Neural crest cell (in vitro differentiated cells): ENCODE measurements at regions not wholly inside any gene's neighbourhood (a gene's known extent, or its start where the extent isn't known, plus 50 kb on each side); places are given as distances from the start of the nearest gene placed in this dataset.

ENCODE experiments used
- DNase-seq: peaks from one replicate; pipeline ENCODE4 v3.0.0; 2021; ENCODE audit warnings: low read depth, mixed read lengths, low spot score
- H3K27ac Mint-ChIP-seq: one replicate; pipeline ENCODE4 v1.8.0; 2021; ENCODE audit warnings: mild to moderate bottlenecking, mixed read lengths; ENCODE audit not compliant: unreplicated experiment
- H3K27me3 Mint-ChIP-seq: 2 replicates; pipeline ENCODE4 v1.8.0; 2021; ENCODE audit warnings: low read depth, mild to moderate bottlenecking, mixed read lengths
- H3K36me3 Mint-ChIP-seq: 2 replicates; pipeline ENCODE4 v1.8.0; 2021; ENCODE audit warnings: low read depth, mild to moderate bottlenecking, mixed read lengths
- H3K4me1 Mint-ChIP-seq: 2 replicates; pipeline ENCODE4 v1.8.0; 2021; ENCODE audit warnings: mixed read lengths
- H3K4me3 Mint-ChIP-seq: one replicate; pipeline ENCODE4 v1.8.0; 2021; ENCODE audit warnings: mild to moderate bottlenecking, mixed read lengths
- H3K9me3 Mint-ChIP-seq: 2 replicates; pipeline ENCODE4 v1.8.0; 2021; ENCODE audit warnings: mixed read lengths
- CTCF ChIP-seq: fragments of 200-600 bp; sonication (generic); conservative IDR thresholded peaks from 2 replicates; pipeline ENCODE4 v1.5.0; 2021; ENCODE audit warnings: antibody characterized with exemption, mild to moderate bottlenecking

DNA sequence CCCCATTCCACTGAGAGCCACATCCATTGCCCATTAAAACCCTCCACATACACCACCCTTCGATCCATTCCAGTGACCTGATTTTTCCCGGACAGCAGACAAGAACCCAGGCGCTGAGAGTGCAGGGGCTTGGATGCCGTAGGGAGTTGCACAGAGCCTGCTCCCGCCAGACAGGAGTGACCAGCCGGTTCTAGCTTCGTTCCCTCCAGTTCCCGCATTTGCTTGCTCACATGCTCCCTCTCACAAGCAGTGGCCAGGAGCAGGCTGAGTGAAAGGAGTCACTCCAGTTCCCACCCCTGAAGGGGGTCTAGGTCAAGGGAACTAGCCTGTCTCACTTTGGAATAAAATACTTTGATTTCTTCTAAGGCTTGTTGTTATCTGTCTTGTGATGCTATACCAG, 119.5 kb downstream of the SKIDA1 start:
- H3K4me3 Mint-ChIP-seq = no peak overlapping the region
- no peak for DNase-seq
- TF ChIP-seq CTCF = no peak
- no peak overlapping the region for H3K27ac Mint-ChIP-seq
- peaks cover 4% of the 10 kb centered on the region for H3K36me3 Mint-ChIP-seq
- peaks cover 6% of the 10 kb centered on the region for H3K9me3 Mint-ChIP-seq
- H3K4me1 Mint-ChIP-seq = peaks cover 9% of the 10 kb centered on the region
- H3K27me3 Mint-ChIP-seq = no peaks in the 10 kb centered on the region

DNA sequence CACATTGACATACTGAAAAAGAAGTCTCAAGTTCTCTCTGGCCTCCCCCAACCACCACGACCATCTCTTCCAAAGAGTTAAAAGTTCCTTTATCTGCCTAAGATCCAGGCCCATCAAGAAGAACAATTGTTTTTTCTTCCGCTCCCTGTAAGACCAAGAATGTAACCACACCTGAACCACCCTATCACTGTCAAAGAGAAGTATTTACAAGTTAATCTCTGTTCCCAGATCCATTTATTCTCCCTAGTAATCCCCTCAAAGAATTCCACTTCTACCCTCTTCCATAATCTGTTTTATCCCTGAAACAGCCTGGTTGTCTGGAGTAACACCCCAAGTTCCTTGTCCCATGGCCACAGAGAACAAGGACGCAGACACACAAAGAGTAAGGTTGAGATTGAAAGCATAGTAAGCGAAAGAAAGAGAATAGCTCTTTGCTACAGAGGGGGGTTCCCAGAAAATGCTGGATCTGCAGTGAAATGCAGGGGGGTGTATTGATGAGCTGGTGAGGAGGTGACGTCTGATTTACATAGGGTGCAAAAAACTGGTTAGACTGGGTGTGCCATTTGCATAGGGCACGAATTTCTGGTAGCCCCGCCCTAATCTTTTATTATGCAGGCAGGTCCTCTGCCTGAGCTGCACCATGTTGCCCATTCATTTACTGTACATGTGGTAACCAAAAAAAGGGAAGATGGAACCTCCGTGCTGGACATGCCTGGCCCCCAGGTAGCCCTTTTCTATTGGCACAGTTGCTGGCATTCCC, 122.0 kb downstream of the SKIDA1 start:
- H3K27me3 Mint-ChIP-seq = no peaks in the 10 kb centered on the region
- peaks cover 6% of the 10 kb centered on the region for H3K9me3 Mint-ChIP-seq
- peaks cover 23% of the 10 kb centered on the region for H3K4me1 Mint-ChIP-seq

DNA sequence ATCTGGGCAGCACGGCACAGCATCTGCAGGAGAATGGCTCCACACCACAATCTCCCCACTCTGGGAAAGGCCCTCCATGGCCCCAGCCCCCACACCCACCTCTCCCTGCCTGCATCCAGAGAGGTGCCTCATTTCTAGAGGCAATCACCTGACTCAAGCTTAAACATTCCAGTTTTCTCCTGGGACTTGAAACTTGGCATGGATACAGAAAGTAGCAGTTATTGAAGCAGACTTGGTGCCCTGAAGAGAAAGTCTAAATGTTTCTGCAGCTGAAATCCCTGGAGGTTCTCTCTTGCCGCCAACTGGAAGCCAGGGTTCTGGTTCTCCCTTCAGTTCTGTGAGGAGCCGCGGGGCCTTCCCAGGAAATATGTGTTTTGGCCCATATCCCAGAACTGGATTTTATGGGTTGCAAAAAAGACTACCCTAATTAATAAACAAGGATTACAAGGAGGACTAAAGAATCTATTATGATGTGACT, 122.8 kb downstream of the SKIDA1 start:
- Mint-ChIP-seq H3K4me1 (peaks cover 19% of the 10 kb centered on the region), H3K27me3 (no peaks in the 10 kb centered on the region), H3K27ac (no peak overlapping the region), H3K4me3 (no peak overlapping the region), H3K36me3 (peaks cover 4% of the 10 kb centered on the region), H3K9me3 (peaks cover 6% of the 10 kb centered on the region)
- no peak for TF ChIP-seq CTCF
- DNase-seq = no peak

More for the DNA sequence above, 122.0 kb downstream of the SKIDA1 start:
- no peak overlapping the region for H3K4me3 Mint-ChIP-seq
- no peak for DNase-seq
- H3K27ac Mint-ChIP-seq = no peak overlapping the region
- peaks cover 4% of the 10 kb centered on the region for H3K36me3 Mint-ChIP-seq
- no peak for TF ChIP-seq CTCF

- no peak for DNase-seq
- Mint-ChIP-seq H3K27me3 (no peaks in the 10 kb centered on the region), H3K4me3 (no peak overlapping the region), H3K27ac (no peak overlapping the region), H3K9me3 (peaks cover 3% of the 10 kb centered on the region), H3K4me1 (peaks cover 16% of the 10 kb centered on the region), H3K36me3 (peaks cover 3% of the 10 kb centered on the region)
- no peak for TF ChIP-seq CTCF
Measured at GRCh38 chr10:21401196-21401595, 124.3 kb downstream of the SKIDA1 start.

DNA sequence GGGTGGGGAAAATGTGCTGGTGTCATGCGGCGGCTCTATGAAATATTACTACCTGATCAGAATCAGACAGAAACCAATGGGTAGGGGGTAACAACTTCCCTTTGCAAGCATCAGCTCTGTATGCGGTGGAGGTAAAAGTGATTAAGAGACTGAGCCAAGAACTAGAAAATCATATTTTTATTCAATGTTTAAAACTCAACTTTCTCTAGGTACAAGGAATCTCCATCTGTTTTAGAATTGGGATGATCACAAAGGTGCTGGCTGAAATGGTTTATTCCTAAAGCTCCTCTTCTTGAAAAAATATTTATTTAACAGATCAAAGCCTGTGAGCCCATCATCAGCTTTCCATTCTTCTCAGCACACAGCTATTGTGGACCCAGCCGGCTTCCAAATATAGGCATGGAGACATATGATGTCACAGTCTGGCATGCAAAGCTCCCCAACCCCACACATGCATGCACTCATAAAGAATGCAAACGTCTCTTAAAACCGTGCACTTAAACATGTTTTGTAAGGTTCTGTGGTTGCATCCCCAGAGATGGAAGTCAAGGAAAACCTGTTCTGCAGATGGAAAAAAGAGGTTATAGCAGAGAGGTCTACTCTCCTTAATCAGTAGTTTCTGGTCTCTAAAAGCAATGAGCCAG, 126.0 kb downstream of the SKIDA1 start:
- no peak for TF ChIP-seq CTCF
- DNase-seq = no peak
- no peak overlapping the region for H3K4me3 Mint-ChIP-seq
- peaks cover 15% of the 10 kb centered on the region for H3K4me1 Mint-ChIP-seq
- peaks cover 5% of the 10 kb centered on the region for H3K9me3 Mint-ChIP-seq
- no peak overlapping the region for H3K27ac Mint-ChIP-seq
- no peaks in the 10 kb centered on the region for H3K27me3 Mint-ChIP-seq
- peaks cover 4% of the 10 kb centered on the region for H3K36me3 Mint-ChIP-seq
